Astrocyte of the cerebellum (primary cell): ENCODE measurements at regions not wholly inside any gene's neighbourhood (a gene's known extent, or its start where the extent isn't known, plus 50 kb on each side); places are given as distances from the start of the nearest gene placed in this dataset.

Experiments
- DNase-seq: peaks from one replicate; pipeline ENCODE4 v3.0.0-alpha.2; 2011; ENCODE audit warnings: low read depth
- H3K4me3 ChIP-seq: 2 replicates; pipeline ENCODE4 v1.5.1; 2011; ENCODE audit warnings: mild to moderate bottlenecking, low read depth, low read length, moderate library complexity
- in situ Hi-C: cut with HindIII; loops from 2 replicates; pipeline ENCODE4 v1.10.0; 2017; ENCODE audit warnings: low sequenced_read_pairs
- TF ChIP-seq, protein P1 (sequence below): IDR thresholded peaks from 2 replicates; pipeline ENCODE4 v1.5.1; 2012; ENCODE audit warnings: low read length, low read depth, moderate library complexity, mild to moderate bottlenecking; ENCODE audit errors: missing control alignments

DNA sequence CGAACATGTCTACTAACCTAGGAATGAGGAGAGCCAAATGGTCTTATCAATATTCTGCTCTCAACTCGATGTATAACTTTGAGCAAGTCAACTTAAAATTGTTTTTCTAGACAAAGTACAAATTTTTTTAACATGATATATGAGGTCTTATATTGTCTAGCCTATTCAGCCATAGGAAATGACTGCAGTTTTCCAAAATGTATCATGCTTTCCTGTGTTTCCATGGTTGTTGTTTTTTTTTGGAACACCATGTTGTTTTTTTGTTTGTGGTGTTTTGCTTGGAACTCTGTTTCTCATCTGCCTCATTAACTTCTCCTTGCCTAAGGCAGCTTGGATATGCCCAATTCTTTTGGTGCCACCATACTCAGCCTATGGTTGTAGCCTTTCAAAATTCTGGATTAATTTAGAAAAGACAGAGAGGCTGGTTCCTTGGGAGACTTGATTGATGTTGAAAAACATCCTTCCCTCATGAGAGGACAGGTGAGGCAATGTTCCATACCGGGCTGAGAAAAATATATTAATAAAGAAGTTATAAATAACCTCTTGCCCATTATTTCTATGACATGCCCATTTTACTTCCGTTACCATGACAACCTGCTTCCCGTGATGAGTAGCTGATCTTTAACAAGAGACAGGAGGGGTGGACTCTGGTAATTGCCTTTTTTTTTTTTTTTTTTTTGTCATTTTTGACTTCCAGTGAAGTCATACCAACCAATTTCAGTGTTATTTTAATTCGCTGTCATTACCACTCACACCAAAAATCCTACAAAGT, 687.9 kb upstream of the GRM7 start:
- no peak for DNase-seq
- no peak overlapping the region for H3K4me3 ChIP-seq
- in situ Hi-C loops = no loop called here
- TF ChIP-seq, protein P1, sequence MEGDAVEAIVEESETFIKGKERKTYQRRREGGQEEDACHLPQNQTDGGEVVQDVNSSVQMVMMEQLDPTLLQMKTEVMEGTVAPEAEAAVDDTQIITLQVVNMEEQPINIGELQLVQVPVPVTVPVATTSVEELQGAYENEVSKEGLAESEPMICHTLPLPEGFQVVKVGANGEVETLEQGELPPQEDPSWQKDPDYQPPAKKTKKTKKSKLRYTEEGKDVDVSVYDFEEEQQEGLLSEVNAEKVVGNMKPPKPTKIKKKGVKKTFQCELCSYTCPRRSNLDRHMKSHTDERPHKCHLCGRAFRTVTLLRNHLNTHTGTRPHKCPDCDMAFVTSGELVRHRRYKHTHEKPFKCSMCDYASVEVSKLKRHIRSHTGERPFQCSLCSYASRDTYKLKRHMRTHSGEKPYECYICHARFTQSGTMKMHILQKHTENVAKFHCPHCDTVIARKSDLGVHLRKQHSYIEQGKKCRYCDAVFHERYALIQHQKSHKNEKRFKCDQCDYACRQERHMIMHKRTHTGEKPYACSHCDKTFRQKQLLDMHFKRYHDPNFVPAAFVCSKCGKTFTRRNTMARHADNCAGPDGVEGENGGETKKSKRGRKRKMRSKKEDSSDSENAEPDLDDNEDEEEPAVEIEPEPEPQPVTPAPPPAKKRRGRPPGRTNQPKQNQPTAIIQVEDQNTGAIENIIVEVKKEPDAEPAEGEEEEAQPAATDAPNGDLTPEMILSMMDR = no peak

DNA sequence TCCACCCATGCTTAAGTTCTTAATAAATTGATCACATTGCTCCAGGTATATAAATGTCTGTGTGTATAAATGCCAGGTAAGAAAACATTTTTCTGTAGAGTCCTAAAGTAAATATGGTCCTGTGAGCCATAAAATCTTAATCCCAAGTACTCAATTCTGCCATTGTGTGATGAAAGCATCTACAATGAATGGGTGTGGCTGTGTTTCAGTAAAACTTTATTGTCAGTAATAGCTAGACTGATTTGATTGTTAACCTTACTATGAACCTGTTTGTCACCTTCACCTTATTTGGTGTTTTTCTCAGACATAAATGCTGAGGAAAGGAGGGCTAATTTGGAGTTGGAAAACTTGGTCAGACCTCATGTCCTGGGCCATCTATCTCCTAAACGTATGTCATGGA, 683.5 kb upstream of the GRM7 start:
- TF ChIP-seq, protein P1 = no peak
- in situ Hi-C loops = no loop called here
- H3K4me3 ChIP-seq = no peak overlapping the region
- no peak for DNase-seq

DNA sequence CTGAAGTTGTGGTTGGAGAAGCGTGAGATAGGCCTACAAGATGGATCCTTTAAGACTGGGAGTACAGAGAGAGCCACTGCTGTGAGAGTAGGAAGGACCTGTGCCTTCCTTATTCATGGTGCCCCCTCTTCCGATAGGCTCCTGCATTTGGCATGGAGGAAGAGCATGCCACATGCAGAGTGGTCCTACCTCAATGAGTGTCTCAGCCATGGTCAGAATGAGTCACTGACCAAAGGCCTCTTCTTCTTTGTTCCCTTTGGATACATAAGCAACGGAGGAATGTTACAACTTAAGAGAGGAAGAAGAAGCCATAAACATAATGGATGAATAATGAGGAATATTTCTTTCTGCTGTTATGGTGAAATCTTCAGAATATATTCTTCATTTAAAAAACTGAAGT, 681.2 kb upstream of the GRM7 start:
- in situ Hi-C loops = no loop called here
- TF ChIP-seq, protein P1 = no peak
- no peak overlapping the region for H3K4me3 ChIP-seq
- DNase-seq = peak; percentile 74

DNA sequence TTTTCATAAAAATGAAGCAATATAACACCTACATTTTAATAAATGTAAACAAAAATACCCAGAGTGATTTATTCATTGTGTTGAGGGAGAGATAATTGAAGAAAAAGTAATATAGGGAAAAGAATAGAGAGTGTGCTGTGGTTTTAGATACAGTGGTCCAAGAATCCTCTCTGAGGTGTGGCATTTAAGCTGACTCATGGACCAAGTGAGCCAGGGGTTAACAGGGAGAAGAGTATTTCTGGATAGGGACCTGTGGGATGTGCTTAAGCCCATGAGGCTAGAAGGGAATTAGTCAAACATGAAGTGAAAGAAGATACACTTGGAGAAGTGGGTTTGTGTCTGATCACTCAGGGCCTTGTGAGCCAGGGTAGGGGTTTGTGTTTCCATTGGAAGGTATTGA, 680.7 kb upstream of the GRM7 start:
- in situ Hi-C loops = no loop called here
- TF ChIP-seq, protein P1 = no peak
- H3K4me3 ChIP-seq = no peak overlapping the region
- peak; percentile 31 for DNase-seq

GRCh38 chr3:6182476-6182875, 678.4 kb upstream of the GRM7 start:
- in situ Hi-C loops = no loop called here
- no peak overlapping the region for H3K4me3 ChIP-seq
- TF ChIP-seq, protein P1 = no peak
- DNase-seq = no peak

- H3K4me3 ChIP-seq = no peak overlapping the region
- DNase-seq = no peak
- in situ Hi-C loops = no loop called here
- TF ChIP-seq, protein P1 = no peak
Measured at GRCh38 chr3:6182909-6183308, 678.0 kb upstream of the GRM7 start.
